Gastrocnemius medialis (tissue), 4 donors: ENCODE measurements at regions not wholly inside any gene's neighbourhood (a gene's known extent, or its start where the extent isn't known, plus 50 kb on each side); places are given as distances from the start of the nearest gene placed in this dataset.
"Not testable (repeated sequence)": the region's sequence is repeated elsewhere in the genome, so short reads cannot be mapped to it uniquely, and the experiment has no call there.

Experiments used
- ATAC-seq, 2 donors: fragments of 150-250 bp; one replicate each; pipeline ENCODE4 v1.9.1; 2016
- DNase-seq, 2 donors: peaks; one replicate each; pipeline ENCODE4 v3.0.0-alpha.2; 2019
- H3K27ac ChIP-seq, 4 donors: fragments of 200-600 bp; sonication (generic); 1 replicate in 1 of 4; 2 replicates in 3 of 4; pipeline ENCODE4 v1.5.1; 2016 to 2018; ENCODE audit warnings: mild to moderate bottlenecking in 2 of 4, moderate library complexity in 1 of 4
- H3K27me3 ChIP-seq, 3 donors: fragments of 200-600 bp; sonication (generic) in 2 of 3; 1 replicate in 1 of 3; 2 replicates in 2 of 3; pipeline versions ENCODE4 v1.5.1 to v1.6.0; 2016 to 2019; ENCODE audit warnings: mild to moderate bottlenecking in 1 of 3, moderate library complexity in 1 of 3
- H3K36me3 ChIP-seq, 2 donors: fragments of 200-600 bp; sonication (generic) in 1 of 2; one replicate each; pipeline ENCODE4 v1.5.1; 2017 to 2018
- H3K4me1 ChIP-seq, 2 donors: fragments of 200-600 bp; sonication (generic) in 1 of 2; one replicate each; pipeline ENCODE4 v1.5.1; 2016 to 2017; ENCODE audit warnings: mild to moderate bottlenecking in 2 of 2
- H3K4me3 ChIP-seq, 4 donors: fragments of 200-600 bp; sonication (generic) in 3 of 4; 1 replicate in 1 of 4; 2 replicates in 3 of 4; pipeline ENCODE4 v1.5.1; 2016 to 2019; ENCODE audit warnings: mild to moderate bottlenecking in 2 of 4
- H3K9me3 ChIP-seq, 3 donors: fragments of 200-600 bp; sonication (generic) in 2 of 3; 1 replicate in 1 of 3; 2 replicates in 2 of 3; pipeline ENCODE4 v1.5.1; 2016 to 2019
- POLR2A ChIP-seq, 2 donors: fragments of 450-650 bp; IDR thresholded peaks; one replicate each; pipeline ENCODE4 v1.6.1; 2017; ENCODE audit warnings: antibody characterized with exemption in 2 of 2, mild to moderate bottlenecking in 2 of 2, moderate library complexity in 2 of 2
- in situ Hi-C, 4 donors: fragments of 200-750 bp; cut with MboI; loops; one replicate each; pipeline versions ENCODE4 v1.15.0 to v1.8.0; 2017; ENCODE audit warnings: low sequenced_read_pairs in 4 of 4
- intact Hi-C: fragments of 100-400 bp; cut with DNase I; formaldehyde crosslinking; loops from one replicate; pipeline ENCODE4 v1.15.1; 2023; ENCODE audit warnings: low total_unique reads
- TF ChIP-seq, protein P1 (sequence below), 5 experiments: fragments of 450-650 bp in 3 of 5; fragments of 200-600 bp in 2 of 5; sonication (generic) in 2 of 5; IDR thresholded peaks in 4 of 5; conservative IDR thresholded peaks in 1 of 5; 1 replicate in 4 of 5; 2 replicates in 1 of 5; pipeline ENCODE4 v1.5.1; 2016 to 2019; ENCODE audit warnings: antibody characterized with exemption in 5 of 5, mild to moderate bottlenecking in 3 of 5, moderate library complexity in 3 of 5

- Histone ChIP-seq H3K4me3 (no peak overlapping the region), H3K27ac (no peak overlapping the region), H3K36me3 (no peaks in the 10 kb centered on the region), H3K4me1 (no peaks in the 10 kb centered on the region), H3K9me3 (no peaks in the 10 kb centered on the region), H3K27me3 (no peaks in the 10 kb centered on the region)
- TF ChIP-seq, protein P1, sequence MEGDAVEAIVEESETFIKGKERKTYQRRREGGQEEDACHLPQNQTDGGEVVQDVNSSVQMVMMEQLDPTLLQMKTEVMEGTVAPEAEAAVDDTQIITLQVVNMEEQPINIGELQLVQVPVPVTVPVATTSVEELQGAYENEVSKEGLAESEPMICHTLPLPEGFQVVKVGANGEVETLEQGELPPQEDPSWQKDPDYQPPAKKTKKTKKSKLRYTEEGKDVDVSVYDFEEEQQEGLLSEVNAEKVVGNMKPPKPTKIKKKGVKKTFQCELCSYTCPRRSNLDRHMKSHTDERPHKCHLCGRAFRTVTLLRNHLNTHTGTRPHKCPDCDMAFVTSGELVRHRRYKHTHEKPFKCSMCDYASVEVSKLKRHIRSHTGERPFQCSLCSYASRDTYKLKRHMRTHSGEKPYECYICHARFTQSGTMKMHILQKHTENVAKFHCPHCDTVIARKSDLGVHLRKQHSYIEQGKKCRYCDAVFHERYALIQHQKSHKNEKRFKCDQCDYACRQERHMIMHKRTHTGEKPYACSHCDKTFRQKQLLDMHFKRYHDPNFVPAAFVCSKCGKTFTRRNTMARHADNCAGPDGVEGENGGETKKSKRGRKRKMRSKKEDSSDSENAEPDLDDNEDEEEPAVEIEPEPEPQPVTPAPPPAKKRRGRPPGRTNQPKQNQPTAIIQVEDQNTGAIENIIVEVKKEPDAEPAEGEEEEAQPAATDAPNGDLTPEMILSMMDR (IDR thresholded peaks at IDR 0.05 in 4 of 5, conservative IDR thresholded peaks at IDR 0.05 in 1 of 5): no peak
- TF ChIP-seq POLR2A (IDR thresholded peaks at IDR 0.05): no peak
- ATAC-seq (no peak), DNase-seq (no peak)
- in situ Hi-C loops: no loop called here
- intact Hi-C loops: no loop called here
Observed at GRCh38 chr5:67935908-67936566, 279.5 kb upstream of the PIK3R1 start.

DNA sequence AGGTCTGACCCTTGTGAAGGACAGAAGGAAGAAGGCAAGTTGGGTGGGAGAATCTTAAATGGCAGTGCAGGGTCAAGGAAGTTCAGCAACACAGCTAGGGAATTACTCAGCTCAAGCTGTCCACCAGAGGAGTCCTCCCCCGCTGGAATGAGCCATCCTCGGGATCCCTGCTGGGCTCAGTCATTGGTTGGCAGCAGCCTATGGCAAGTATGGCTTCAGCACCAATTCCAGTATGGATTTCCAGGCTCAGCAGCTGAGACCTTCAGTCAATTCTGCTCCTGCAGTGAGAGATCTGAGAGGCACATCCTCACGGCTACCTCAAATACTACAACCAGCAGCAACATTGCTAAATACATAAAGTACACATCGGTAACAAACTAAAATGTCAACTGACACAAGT, 280.6 kb upstream of the PIK3R1 start:
- intact Hi-C loops: no loop called here
- DNase-seq (no peak), ATAC-seq (no peak)
- in situ Hi-C loops: no loop called here
- no peaks in the 10 kb centered on the region for H3K4me1 ChIP-seq
- H3K9me3 ChIP-seq: no peaks in the 10 kb centered on the region
- no peak for TF ChIP-seq POLR2A (IDR thresholded peaks at IDR 0.05)
- TF ChIP-seq, protein P1 (IDR thresholded peaks at IDR 0.05 in 4 of 5, conservative IDR thresholded peaks at IDR 0.05 in 1 of 5): no peak
- H3K4me3 ChIP-seq: no peak overlapping the region
- H3K27me3 ChIP-seq: no peaks in the 10 kb centered on the region
- H3K36me3 ChIP-seq: no peaks in the 10 kb centered on the region
- H3K27ac ChIP-seq: no peak overlapping the region

- no peak for DNase-seq
- no peak overlapping the region for H3K4me3 ChIP-seq
- no peaks in the 10 kb centered on the region for H3K9me3 ChIP-seq
- no peaks in the 10 kb centered on the region for H3K4me1 ChIP-seq
- in situ Hi-C loops (no loop called here), intact Hi-C loops (no loop called here)
- H3K27ac ChIP-seq: no peak overlapping the region
- H3K36me3 ChIP-seq: no peaks in the 10 kb centered on the region
- ATAC-seq: no peak
- H3K27me3 ChIP-seq: no peaks in the 10 kb centered on the region
- TF ChIP-seq POLR2A (IDR thresholded peaks at IDR 0.05): no peak
- TF ChIP-seq, protein P1 (IDR thresholded peaks at IDR 0.05 in 4 of 5, conservative IDR thresholded peaks at IDR 0.05 in 1 of 5): no peak
Observed at GRCh38 chr5:67925511-67925910, 290.0 kb upstream of the PIK3R1 start.

DNA sequence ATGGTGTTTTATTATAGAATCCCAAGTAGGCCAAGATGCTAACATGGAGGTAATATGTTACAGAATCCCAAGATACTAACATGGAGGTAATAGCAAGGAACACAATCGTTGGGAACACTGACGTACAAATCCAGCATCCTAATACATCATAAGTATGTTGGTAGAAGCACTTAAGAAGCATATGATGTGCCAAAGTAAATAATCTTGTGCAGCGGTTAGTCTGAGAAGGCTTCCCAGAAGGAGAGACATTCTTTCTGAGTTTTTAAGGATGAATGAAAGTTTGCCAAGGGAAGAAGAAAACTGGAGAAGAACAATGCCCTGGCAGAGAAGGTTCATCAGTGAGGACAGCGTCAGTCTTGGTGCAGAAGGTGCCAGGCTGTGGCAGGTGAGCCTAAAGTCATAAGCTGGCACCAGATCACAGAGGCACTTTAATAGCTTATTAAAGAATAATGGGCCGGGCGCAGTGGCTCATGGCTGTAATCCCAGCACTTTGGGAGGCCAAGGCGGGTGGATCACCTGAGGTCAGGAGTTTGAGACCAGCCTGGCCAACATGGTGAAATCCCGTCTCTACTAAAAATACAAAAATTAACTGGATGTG, 294.5 kb upstream of the PIK3R1 start:
- in situ Hi-C loops (no loop called here), intact Hi-C loops (no loop called here)
- Histone ChIP-seq H3K4me1 (no peaks in the 10 kb centered on the region), H3K9me3 (peaks cover 0 to 3% (median 0%) of the 10 kb centered on the region in 3 donors), H3K27ac (no peak overlapping the region), H3K4me3 (no peak overlapping the region), H3K36me3 (no peaks in the 10 kb centered on the region), H3K27me3 (no peaks in the 10 kb centered on the region)
- DNase-seq (no peak), ATAC-seq (no peak)
- TF ChIP-seq, protein P1 (IDR thresholded peaks at IDR 0.05 in 4 of 5, conservative IDR thresholded peaks at IDR 0.05 in 1 of 5): no peak
- no peak for TF ChIP-seq POLR2A (IDR thresholded peaks at IDR 0.05)

DNA sequence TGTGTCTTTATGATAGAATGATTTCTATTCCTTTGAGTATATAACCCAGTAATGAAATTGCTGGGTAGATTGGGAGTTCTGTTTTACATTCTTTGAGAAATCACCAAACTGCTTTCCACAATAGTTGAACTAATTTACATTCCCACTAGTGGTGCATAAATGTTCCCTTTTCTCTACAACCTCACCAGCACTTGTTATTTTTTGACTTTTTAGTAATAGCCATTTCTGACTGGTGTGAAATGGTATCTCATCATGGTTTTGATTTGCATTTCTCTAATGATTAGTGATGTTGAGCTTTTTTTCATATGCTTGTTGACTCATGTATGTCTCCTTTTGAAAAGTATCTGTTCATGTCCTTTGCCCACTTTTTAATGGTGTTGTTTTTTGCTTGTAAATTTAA, 296.0 kb upstream of the PIK3R1 start:
- H3K27ac ChIP-seq, intact Hi-C loops, H3K4me3 ChIP-seq, H3K9me3 ChIP-seq, H3K36me3 ChIP-seq, H3K27me3 ChIP-seq, in situ Hi-C loops, ATAC-seq, H3K4me1 ChIP-seq, DNase-seq: not testable (repeated sequence)
